Neural progenitor cell (in vitro differentiated cells): ENCODE measurements at regions not wholly inside any gene's neighbourhood (a gene's known extent, or its start where the extent isn't known, plus 50 kb on each side); places are given as distances from the start of the nearest gene placed in this dataset.

Source experiments
- CTCF ChIP-seq: fragments of 200-600 bp; sonication (generic); IDR thresholded peaks from 2 replicates; pipeline ENCODE4 v1.5.1; 2017; ENCODE audit warnings: antibody characterized with exemption, mild to moderate bottlenecking
- EZH2 ChIP-seq: fragments of 200-600 bp; sonication (generic); IDR thresholded peaks from 2 replicates; pipeline ENCODE4 v1.6.1; 2017; ENCODE audit warnings: antibody characterized with exemption, mild to moderate bottlenecking, moderate library complexity
- EZH2phosphoT487 ChIP-seq: fragments of 200-600 bp; sonication (generic); IDR thresholded peaks from 2 replicates; pipeline ENCODE4 v1.6.1; 2017; ENCODE audit warnings: antibody characterized with exemption

- TF ChIP-seq EZH2 (no peak), CTCF (no peak), EZH2phosphoT487 (no peak)
Measured at GRCh38 chrX:6959006-6959405, 188.5 kb upstream of the STS start.
